ENCODE measurements at regions not wholly inside any gene's neighbourhood (a gene's known extent, or its start where the extent isn't known, plus 50 kb on each side); places are given as distances from the start of the nearest gene placed in this dataset.

GRCh38 chr5:138665261-138665660 lies 88.0 kb upstream of the CTNNA1 start:
- DNase-seq (ENCODE audit: low read depth in 2 of 2): no peak

- no peak for DNase-seq (ENCODE audit: low read depth in 2 of 2)
These were observed 88.8 kb upstream of the CTNNA1 start for GRCh38 chr5:138664276-138664943.

- DNase-seq (ENCODE audit: low read depth in 2 of 2): no peak
These were observed 88.4 kb upstream of the HSPA9 start for GRCh38 chr5:138663561-138663960.

- DNase-seq (ENCODE audit: low read depth in 2 of 2): no peak
These were observed 87.8 kb upstream of the HSPA9 start for GRCh38 chr5:138663009-138663408.

- no peak for DNase-seq (ENCODE audit: low read depth in 2 of 2)
These were observed 87.4 kb upstream of the HSPA9 start for GRCh38 chr5:138662599-138662998.

GRCh38 chr5:138661991-138662434 lies 86.8 kb upstream of the HSPA9 start:
- DNase-seq (ENCODE audit: low read depth in 2 of 2): no peak

GRCh38 chr5:138661291-138661960 lies 86.2 kb upstream of the HSPA9 start:
- DNase-seq (ENCODE audit: low read depth in 2 of 2): no peak

GRCh38 chr5:138660051-138660572 lies 84.9 kb upstream of the HSPA9 start:
- DNase-seq (ENCODE audit: low read depth in 2 of 2): no peak

GRCh38 chr5:138659561-138659960 lies 84.4 kb upstream of the HSPA9 start:
- DNase-seq (ENCODE audit: low read depth in 2 of 2): no peak

GRCh38 chr5:138659121-138659520 lies 83.9 kb upstream of the HSPA9 start:
- DNase-seq (ENCODE audit: low read depth in 2 of 2): no peak

- DNase-seq (ENCODE audit: low read depth in 2 of 2): no peak
These were observed 83.5 kb upstream of the HSPA9 start for GRCh38 chr5:138658676-138659075.

- DNase-seq (ENCODE audit: low read depth in 2 of 2): no peak
These were observed 82.2 kb upstream of the HSPA9 start for GRCh38 chr5:138657360-138657759.

GRCh38 chr5:138656916-138657315 lies 81.7 kb upstream of the HSPA9 start:
- DNase-seq (ENCODE audit: low read depth in 2 of 2): no peak

- DNase-seq (ENCODE audit: low read depth in 2 of 2): no peak
These were observed 80.5 kb upstream of the HSPA9 start for GRCh38 chr5:138655530-138656190.

- peak; percentile 72 to 76 for DNase-seq (ENCODE audit: low read depth in 2 of 2)
These were observed 79.2 kb upstream of the HSPA9 start for GRCh38 chr5:138654281-138654867.

GRCh38 chr5:138653502-138653901 lies 78.3 kb upstream of the HSPA9 start:
- no peak for DNase-seq (ENCODE audit: low read depth in 2 of 2)

GRCh38 chr5:138651767-138652117 lies 76.5 kb upstream of the HSPA9 start:
- no peak for DNase-seq (ENCODE audit: low read depth in 2 of 2)

- no peak for DNase-seq (ENCODE audit: low read depth in 2 of 2)
These were observed 76.0 kb upstream of the HSPA9 start for GRCh38 chr5:138651058-138651766.

GRCh38 chr5:138650196-138650595 lies 75.0 kb upstream of the HSPA9 start:
- DNase-seq (ENCODE audit: low read depth in 2 of 2): no peak

- DNase-seq (ENCODE audit: low read depth in 2 of 2): no peak
These were observed 74.6 kb upstream of the HSPA9 start for GRCh38 chr5:138649775-138650174.

- no peak for DNase-seq (ENCODE audit: low read depth in 2 of 2)
These were observed 74.1 kb upstream of the HSPA9 start for GRCh38 chr5:138649316-138649720.

- DNase-seq (ENCODE audit: low read depth in 2 of 2): no peak
These were observed 73.6 kb upstream of the HSPA9 start for GRCh38 chr5:138648841-138649240.
